ENCODE measurements at regions not wholly inside any gene's neighbourhood (a gene's known extent, or its start where the extent isn't known, plus 50 kb on each side); places are given as distances from the start of the nearest gene placed in this dataset.

DNA sequence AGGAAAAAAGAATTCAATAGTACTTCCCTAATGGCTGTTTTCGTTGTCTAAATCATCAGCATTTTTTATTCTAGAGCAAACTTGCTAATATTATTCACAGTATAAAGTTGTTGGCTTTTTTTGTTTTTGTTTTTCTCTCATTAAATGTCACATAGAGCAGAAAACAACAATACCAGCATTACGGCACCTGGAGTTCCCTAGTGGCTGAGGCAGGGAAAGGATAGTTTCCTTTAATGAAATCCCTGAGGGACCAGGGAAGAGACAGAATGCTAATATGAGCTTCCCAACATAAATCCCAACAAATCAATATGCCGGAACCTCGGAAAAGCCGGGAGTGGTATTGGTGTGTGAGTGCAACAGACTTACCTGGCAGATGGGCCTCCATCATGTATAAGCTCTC lies 235.2 kb upstream of the ASCC3 start:
- Mint-ChIP-seq H3K4me3 (no peak overlapping the region), H3K27ac (no peak overlapping the region), H3K36me3 (no peaks in the 10 kb centered on the region), H3K4me1 (peaks cover 24% of the 10 kb centered on the region), H3K9me3 (no peaks in the 10 kb centered on the region), H3K27me3 (ENCODE audit: low read depth) (no peaks in the 10 kb centered on the region)
- TF ChIP-seq ZNF232 (CRISPR knock-in tag; IDR thresholded peaks at IDR 0.05) (no peak), CREM (CRISPR knock-in tag; IDR thresholded peaks at IDR 0.05) (no peak), RELA (CRISPR knock-in tag; IDR thresholded peaks at IDR 0.05; ENCODE audit: borderline replicate concordance) (no peak), ELF4 (CRISPR knock-in tag; IDR thresholded peaks at IDR 0.05; ENCODE audit: low read depth) (no peak), ZNF121 (CRISPR knock-in tag; IDR thresholded peaks at IDR 0.05) (no peak), ZNF263 (CRISPR knock-in tag; IDR thresholded peaks at IDR 0.05; ENCODE audit: low read depth) (no peak), CBFB (CRISPR knock-in tag; IDR thresholded peaks at IDR 0.05; ENCODE audit: low read depth) (no peak), ETV6 (CRISPR knock-in tag; IDR thresholded peaks at IDR 0.05) (no peak)
- TF ChIP-seq, protein P1, sequence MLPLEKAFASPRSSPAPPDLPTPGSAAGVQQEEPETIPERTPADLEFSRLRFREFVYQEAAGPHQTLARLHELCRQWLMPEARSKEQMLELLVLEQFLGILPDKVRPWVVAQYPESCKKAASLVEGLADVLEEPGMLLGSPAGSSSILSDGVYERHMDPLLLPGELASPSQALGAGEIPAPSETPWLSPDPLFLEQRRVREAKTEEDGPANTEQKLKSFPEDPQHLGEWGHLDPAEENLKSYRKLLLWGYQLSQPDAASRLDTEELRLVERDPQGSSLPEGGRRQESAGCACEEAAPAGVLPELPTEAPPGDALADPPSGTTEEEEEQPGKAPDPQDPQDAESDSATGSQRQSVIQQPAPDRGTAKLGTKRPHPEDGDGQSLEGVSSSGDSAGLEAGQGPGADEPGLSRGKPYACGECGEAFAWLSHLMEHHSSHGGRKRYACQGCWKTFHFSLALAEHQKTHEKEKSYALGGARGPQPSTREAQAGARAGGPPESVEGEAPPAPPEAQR (CRISPR knock-in tag; IDR thresholded peaks at IDR 0.05): no peak
- ChIA-PET POLR2A (no interaction called here), CTCF (interaction anchor here (1.0 to 1.9 kb wide), 2 partner anchors 110 to 276 kb away, joined by 3 to 9 read pairs; no protein-coding TSS in a partner anchor)
- DNase-seq (ENCODE audit: low spot score) (no peak), ATAC-seq (no peak)

DNA sequence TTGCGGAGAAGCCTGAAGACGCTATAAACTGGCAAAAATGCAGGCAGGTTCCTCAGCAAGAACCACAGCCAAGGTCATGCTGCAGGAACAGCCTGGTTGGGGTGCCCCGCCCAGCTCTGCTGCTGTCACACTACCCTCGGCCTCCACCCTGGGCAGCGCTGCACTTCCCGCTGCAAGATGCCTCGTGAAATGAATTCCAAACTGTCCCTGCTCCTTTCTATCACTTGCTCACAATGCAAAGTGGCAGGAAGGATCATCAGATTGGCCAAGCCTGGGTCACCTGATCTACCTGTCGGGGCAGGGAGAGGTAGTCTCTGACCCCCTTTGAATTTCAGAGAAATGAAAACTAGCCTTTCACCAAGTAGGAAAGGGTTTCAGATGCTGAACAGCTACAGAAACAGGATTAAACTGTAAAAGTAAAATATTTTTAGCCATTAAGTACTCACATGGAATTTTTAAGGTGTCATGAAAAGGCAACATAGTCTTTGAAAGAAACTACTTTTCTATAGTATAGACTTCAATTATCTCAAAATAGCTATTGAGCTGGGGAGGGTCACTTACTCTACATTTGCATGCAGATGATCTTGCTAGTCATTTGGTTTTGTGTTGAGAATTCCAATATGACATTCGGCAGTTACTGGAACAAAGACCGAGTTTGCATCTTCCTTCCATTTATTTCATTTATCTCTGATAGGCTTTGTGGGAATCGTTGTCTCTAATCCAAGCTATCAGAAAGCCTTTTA lies 236.4 kb upstream of the ASCC3 start:
- H3K27ac Mint-ChIP-seq: no peak overlapping the region
- peak; percentile 56 for DNase-seq (ENCODE audit: low spot score)
- H3K4me3 Mint-ChIP-seq: peak overlapping the region; percentile 45
- CTCF ChIA-PET: interaction anchor here (1.0 to 1.9 kb wide), 2 partner anchors 109 to 275 kb away, joined by 3 to 9 read pairs; no protein-coding TSS in a partner anchor
- ATAC-seq: peak; percentile 92
- no peaks in the 10 kb centered on the region for H3K9me3 Mint-ChIP-seq
- peaks cover 29% of the 10 kb centered on the region for H3K4me1 Mint-ChIP-seq
- TF ChIP-seq, protein P2, sequence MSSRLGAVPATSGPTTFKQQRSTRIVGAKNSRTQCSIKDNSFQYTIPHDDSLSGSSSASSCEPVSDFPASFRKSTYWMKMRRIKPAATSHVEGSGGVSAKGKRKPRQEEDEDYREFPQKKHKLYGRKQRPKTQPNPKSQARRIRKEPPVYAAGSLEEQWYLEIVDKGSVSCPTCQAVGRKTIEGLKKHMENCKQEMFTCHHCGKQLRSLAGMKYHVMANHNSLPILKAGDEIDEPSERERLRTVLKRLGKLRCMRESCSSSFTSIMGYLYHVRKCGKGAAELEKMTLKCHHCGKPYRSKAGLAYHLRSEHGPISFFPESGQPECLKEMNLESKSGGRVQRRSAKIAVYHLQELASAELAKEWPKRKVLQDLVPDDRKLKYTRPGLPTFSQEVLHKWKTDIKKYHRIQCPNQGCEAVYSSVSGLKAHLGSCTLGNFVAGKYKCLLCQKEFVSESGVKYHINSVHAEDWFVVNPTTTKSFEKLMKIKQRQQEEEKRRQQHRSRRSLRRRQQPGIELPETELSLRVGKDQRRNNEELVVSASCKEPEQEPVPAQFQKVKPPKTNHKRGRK (CRISPR knock-in tag; IDR thresholded peaks at IDR 0.05; ENCODE audit: borderline replicate concordance): no peak
- TF ChIP-seq, protein P3, sequence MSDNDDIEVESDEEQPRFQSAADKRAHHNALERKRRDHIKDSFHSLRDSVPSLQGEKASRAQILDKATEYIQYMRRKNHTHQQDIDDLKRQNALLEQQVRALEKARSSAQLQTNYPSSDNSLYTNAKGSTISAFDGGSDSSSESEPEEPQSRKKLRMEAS (CRISPR knock-in tag; IDR thresholded peaks at IDR 0.05): peak; percentile 37; the same call in 1 of the 2 replicates
- TF ChIP-seq, protein P4, sequence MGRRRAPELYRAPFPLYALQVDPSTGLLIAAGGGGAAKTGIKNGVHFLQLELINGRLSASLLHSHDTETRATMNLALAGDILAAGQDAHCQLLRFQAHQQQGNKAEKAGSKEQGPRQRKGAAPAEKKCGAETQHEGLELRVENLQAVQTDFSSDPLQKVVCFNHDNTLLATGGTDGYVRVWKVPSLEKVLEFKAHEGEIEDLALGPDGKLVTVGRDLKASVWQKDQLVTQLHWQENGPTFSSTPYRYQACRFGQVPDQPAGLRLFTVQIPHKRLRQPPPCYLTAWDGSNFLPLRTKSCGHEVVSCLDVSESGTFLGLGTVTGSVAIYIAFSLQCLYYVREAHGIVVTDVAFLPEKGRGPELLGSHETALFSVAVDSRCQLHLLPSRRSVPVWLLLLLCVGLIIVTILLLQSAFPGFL (CRISPR knock-in tag; IDR thresholded peaks at IDR 0.05; ENCODE audit: borderline replicate concordance): no peak
- TF ChIP-seq, protein P5, sequence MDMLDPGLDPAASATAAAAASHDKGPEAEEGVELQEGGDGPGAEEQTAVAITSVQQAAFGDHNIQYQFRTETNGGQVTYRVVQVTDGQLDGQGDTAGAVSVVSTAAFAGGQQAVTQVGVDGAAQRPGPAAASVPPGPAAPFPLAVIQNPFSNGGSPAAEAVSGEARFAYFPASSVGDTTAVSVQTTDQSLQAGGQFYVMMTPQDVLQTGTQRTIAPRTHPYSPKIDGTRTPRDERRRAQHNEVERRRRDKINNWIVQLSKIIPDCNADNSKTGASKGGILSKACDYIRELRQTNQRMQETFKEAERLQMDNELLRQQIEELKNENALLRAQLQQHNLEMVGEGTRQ (CRISPR knock-in tag; IDR thresholded peaks at IDR 0.05): peak; percentile 81
- TF ChIP-seq, protein P6, sequence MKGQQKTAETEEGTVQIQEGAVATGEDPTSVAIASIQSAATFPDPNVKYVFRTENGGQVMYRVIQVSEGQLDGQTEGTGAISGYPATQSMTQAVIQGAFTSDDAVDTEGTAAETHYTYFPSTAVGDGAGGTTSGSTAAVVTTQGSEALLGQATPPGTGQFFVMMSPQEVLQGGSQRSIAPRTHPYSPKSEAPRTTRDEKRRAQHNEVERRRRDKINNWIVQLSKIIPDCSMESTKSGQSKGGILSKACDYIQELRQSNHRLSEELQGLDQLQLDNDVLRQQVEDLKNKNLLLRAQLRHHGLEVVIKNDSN (CRISPR knock-in tag; IDR thresholded peaks at IDR 0.05): peak; percentile 72
- TF ChIP-seq, protein P7, sequence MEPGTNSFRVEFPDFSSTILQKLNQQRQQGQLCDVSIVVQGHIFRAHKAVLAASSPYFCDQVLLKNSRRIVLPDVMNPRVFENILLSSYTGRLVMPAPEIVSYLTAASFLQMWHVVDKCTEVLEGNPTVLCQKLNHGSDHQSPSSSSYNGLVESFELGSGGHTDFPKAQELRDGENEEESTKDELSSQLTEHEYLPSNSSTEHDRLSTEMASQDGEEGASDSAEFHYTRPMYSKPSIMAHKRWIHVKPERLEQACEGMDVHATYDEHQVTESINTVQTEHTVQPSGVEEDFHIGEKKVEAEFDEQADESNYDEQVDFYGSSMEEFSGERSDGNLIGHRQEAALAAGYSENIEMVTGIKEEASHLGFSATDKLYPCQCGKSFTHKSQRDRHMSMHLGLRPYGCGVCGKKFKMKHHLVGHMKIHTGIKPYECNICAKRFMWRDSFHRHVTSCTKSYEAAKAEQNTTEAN (CRISPR knock-in tag; IDR thresholded peaks at IDR 0.05): no peak
- no peak for TF ChIP-seq GTF2I (CRISPR knock-in tag; conservative IDR thresholded peaks at IDR 0.05)
- POLR2A ChIA-PET: no interaction called here
- H3K27me3 Mint-ChIP-seq (ENCODE audit: low read depth): no peaks in the 10 kb centered on the region
- no peaks in the 10 kb centered on the region for H3K36me3 Mint-ChIP-seq

All from WTC11 (cell line).